ENCODE measurements at regions not wholly inside any gene's neighbourhood (a gene's known extent, or its start where the extent isn't known, plus 50 kb on each side); places are given as distances from the start of the nearest gene placed in this dataset.

- no peak for DNase-seq (ENCODE audit: low read depth in 2 of 3, low spot score in 2 of 3)
Measured at GRCh38 chr9:11275158-11275695, 662.4 kb upstream of the PTPRD start.

- no peak for DNase-seq (ENCODE audit: low read depth in 2 of 3, low spot score in 2 of 3)
Measured at GRCh38 chr9:11312966-11313365, 700.2 kb upstream of the PTPRD start.

GRCh38 chr9:11318946-11319345 is 706.1 kb upstream of the PTPRD start:
- DNase-seq (ENCODE audit: low read depth in 2 of 3, low spot score in 2 of 3), result no peak

- DNase-seq (ENCODE audit: low read depth in 2 of 3, low spot score in 2 of 3), result peak in 1 of 3 donors; percentile 28
Measured at GRCh38 chr9:11319538-11319937, 706.7 kb upstream of the PTPRD start.

- DNase-seq (ENCODE audit: low read depth in 2 of 3, low spot score in 2 of 3), result no peak
Measured at GRCh38 chr9:11320989-11321388, 708.2 kb upstream of the PTPRD start.

GRCh38 chr9:11323457-11323856 is 710.7 kb upstream of the PTPRD start:
- no peak for DNase-seq (ENCODE audit: low read depth in 2 of 3, low spot score in 2 of 3)

- no peak for DNase-seq (ENCODE audit: low read depth in 2 of 3, low spot score in 2 of 3)
Measured at GRCh38 chr9:11326231-11326630, 713.4 kb upstream of the PTPRD start.

- DNase-seq (ENCODE audit: low read depth in 2 of 3, low spot score in 2 of 3), result no peak
Measured at GRCh38 chr9:11328326-11328725, 715.5 kb upstream of the PTPRD start.

- no peak for DNase-seq (ENCODE audit: low read depth in 2 of 3, low spot score in 2 of 3)
Measured at GRCh38 chr9:11335011-11335410, 722.2 kb upstream of the PTPRD start.

GRCh38 chr9:11338130-11338529 is 725.3 kb upstream of the PTPRD start:
- peak in 2 of 3 donors; percentile 10 to 43 for DNase-seq (ENCODE audit: low read depth in 2 of 3, low spot score in 2 of 3)

GRCh38 chr9:11340654-11341053 is 727.9 kb upstream of the PTPRD start:
- DNase-seq (ENCODE audit: low read depth in 2 of 3, low spot score in 2 of 3), result no peak

- DNase-seq (ENCODE audit: low read depth in 2 of 3, low spot score in 2 of 3), result no peak
Measured at GRCh38 chr9:11347437-11347836, 734.6 kb upstream of the PTPRD start.

GRCh38 chr9:11348366-11348765 is 735.6 kb upstream of the PTPRD start:
- DNase-seq (ENCODE audit: low read depth in 2 of 3, low spot score in 2 of 3), result no peak

GRCh38 chr9:11349187-11349586 is 736.4 kb upstream of the PTPRD start:
- DNase-seq (ENCODE audit: low read depth in 2 of 3, low spot score in 2 of 3), result no peak

- no peak for DNase-seq (ENCODE audit: low read depth in 2 of 3, low spot score in 2 of 3)
Measured at GRCh38 chr9:11352612-11353011, 739.8 kb upstream of the PTPRD start.

- no peak for DNase-seq (ENCODE audit: low read depth in 2 of 3, low spot score in 2 of 3)
Measured at GRCh38 chr9:11356067-11356466, 743.3 kb upstream of the PTPRD start.

GRCh38 chr9:11366585-11367129 is 753.9 kb upstream of the PTPRD start:
- DNase-seq (ENCODE audit: low read depth in 2 of 3, low spot score in 2 of 3), result no peak

GRCh38 chr9:11374926-11375325 is 762.1 kb upstream of the PTPRD start:
- no peak for DNase-seq (ENCODE audit: low read depth in 2 of 3, low spot score in 2 of 3)

- no peak for DNase-seq (ENCODE audit: low read depth in 2 of 3, low spot score in 2 of 3)
Measured at GRCh38 chr9:11402621-11403020, 789.8 kb upstream of the PTPRD start.

GRCh38 chr9:11414241-11414640 is 801.4 kb upstream of the PTPRD start:
- no peak for DNase-seq (ENCODE audit: low read depth in 2 of 3, low spot score in 2 of 3)

GRCh38 chr9:11417782-11418181 is 805.0 kb upstream of the PTPRD start:
- DNase-seq (ENCODE audit: low read depth in 2 of 3, low spot score in 2 of 3), result no peak

GRCh38 chr9:11431490-11431889 is 818.7 kb upstream of the PTPRD start:
- no peak for DNase-seq (ENCODE audit: low read depth in 2 of 3, low spot score in 2 of 3)

GRCh38 chr9:11432361-11432760 is 819.6 kb upstream of the PTPRD start:
- DNase-seq (ENCODE audit: low read depth in 2 of 3, low spot score in 2 of 3), result no peak
